Astrocyte (in vitro differentiated cells and primary cell): ENCODE measurements at regions not wholly inside any gene's neighbourhood (a gene's known extent, or its start where the extent isn't known, plus 50 kb on each side); places are given as distances from the start of the nearest gene placed in this dataset.

Source experiments
- DNase-seq: peaks from one replicate; pipeline ENCODE4 v3.0.0-alpha.2; 2010; ENCODE audit warnings: low read depth
- FAIRE-seq: peaks from 2 replicates; lab custom pipeline; 2011; peaks lifted over from hg19 to GRCh38; lab: Jason Lieb, UNC
- H2AFZ ChIP-seq: 2 replicates; pipeline ENCODE4 v1.6.0; 2012; ENCODE audit warnings: low read depth, low read length, inconsistent platforms
- H3K27ac ChIP-seq: 2 replicates; pipeline ENCODE4 v1.5.1; 2011; ENCODE audit warnings: low read depth, low read length, inconsistent platforms
- H3K27me3 ChIP-seq: 2 replicates; pipeline ENCODE4 v1.6.0; 2011; ENCODE audit warnings: low read length, inconsistent platforms; ENCODE audit not compliant: insufficient read depth
- H3K36me3 ChIP-seq: 2 replicates; pipeline ENCODE4 v1.5.1; 2011; ENCODE audit warnings: low read length, inconsistent platforms; ENCODE audit not compliant: insufficient read depth
- H3K4me1 ChIP-seq: 2 replicates; pipeline ENCODE4 v1.5.1; 2011; ENCODE audit warnings: low read length, inconsistent platforms; ENCODE audit not compliant: insufficient read depth
- H3K4me2 ChIP-seq: 2 replicates; pipeline ENCODE4 v1.6.0; 2012; ENCODE audit warnings: low read length, inconsistent platforms
- H3K4me3 ChIP-seq: 2 replicates; pipeline ENCODE4 v1.5.1; 2011; ENCODE audit warnings: low read depth, mild to moderate bottlenecking, low read length, inconsistent platforms; ENCODE audit not compliant: insufficient read depth
- H3K79me2 ChIP-seq: 2 replicates; pipeline ENCODE4 v1.6.0; 2012; ENCODE audit warnings: mild to moderate bottlenecking, low read length, inconsistent platforms; ENCODE audit not compliant: insufficient read depth
- H3K9ac ChIP-seq: 2 replicates; pipeline ENCODE4 v1.6.0; 2012; ENCODE audit warnings: mild to moderate bottlenecking, low read length, inconsistent platforms
- H3K9me3 ChIP-seq: 2 replicates; pipeline ENCODE4 v1.5.1; 2012; ENCODE audit warnings: low read depth, mild to moderate bottlenecking, low read length, inconsistent platforms; ENCODE audit not compliant: insufficient read depth
- H4K20me1 ChIP-seq: 2 replicates; pipeline ENCODE4 v1.6.0; 2012; ENCODE audit warnings: low read length, inconsistent platforms; ENCODE audit not compliant: insufficient read depth
- H3K27ac Mint-ChIP-seq: one replicate; pipeline ENCODE4 v1.8.0; 2021; ENCODE audit warnings: mild to moderate bottlenecking, mixed read lengths; ENCODE audit not compliant: unreplicated experiment
- H3K27me3 Mint-ChIP-seq: one replicate; pipeline ENCODE4 v1.8.0; 2021; ENCODE audit warnings: low read depth, mixed read lengths; ENCODE audit not compliant: unreplicated experiment
- H3K36me3 Mint-ChIP-seq: one replicate; pipeline ENCODE4 v1.8.0; 2021; ENCODE audit warnings: low read depth, mixed read lengths; ENCODE audit not compliant: unreplicated experiment
- H3K4me1 Mint-ChIP-seq: one replicate; pipeline ENCODE4 v1.8.0; 2021; ENCODE audit warnings: low read depth, mixed read lengths; ENCODE audit not compliant: unreplicated experiment
- H3K4me3 Mint-ChIP-seq: one replicate; pipeline ENCODE4 v1.8.0; 2021; ENCODE audit warnings: mild to moderate bottlenecking, moderate library complexity, mixed read lengths; ENCODE audit not compliant: unreplicated experiment
- H3K9me3 Mint-ChIP-seq: one replicate; pipeline ENCODE4 v1.8.0; 2021; ENCODE audit warnings: mild to moderate bottlenecking, mixed read lengths; ENCODE audit not compliant: unreplicated experiment
- CTCF ChIP-seq: IDR thresholded peaks from 2 replicates; pipeline ENCODE4 v1.5.1; 2011; ENCODE audit warnings: low read depth, mild to moderate bottlenecking, inconsistent platforms, low read length, moderate library complexity; ENCODE audit not compliant: insufficient read depth
- EZH2 ChIP-seq: IDR thresholded peaks from 2 replicates; pipeline ENCODE4 v1.6.1; 2012; ENCODE audit warnings: mild to moderate bottlenecking, low read length, inconsistent platforms; ENCODE audit not compliant: insufficient read depth

DNA sequence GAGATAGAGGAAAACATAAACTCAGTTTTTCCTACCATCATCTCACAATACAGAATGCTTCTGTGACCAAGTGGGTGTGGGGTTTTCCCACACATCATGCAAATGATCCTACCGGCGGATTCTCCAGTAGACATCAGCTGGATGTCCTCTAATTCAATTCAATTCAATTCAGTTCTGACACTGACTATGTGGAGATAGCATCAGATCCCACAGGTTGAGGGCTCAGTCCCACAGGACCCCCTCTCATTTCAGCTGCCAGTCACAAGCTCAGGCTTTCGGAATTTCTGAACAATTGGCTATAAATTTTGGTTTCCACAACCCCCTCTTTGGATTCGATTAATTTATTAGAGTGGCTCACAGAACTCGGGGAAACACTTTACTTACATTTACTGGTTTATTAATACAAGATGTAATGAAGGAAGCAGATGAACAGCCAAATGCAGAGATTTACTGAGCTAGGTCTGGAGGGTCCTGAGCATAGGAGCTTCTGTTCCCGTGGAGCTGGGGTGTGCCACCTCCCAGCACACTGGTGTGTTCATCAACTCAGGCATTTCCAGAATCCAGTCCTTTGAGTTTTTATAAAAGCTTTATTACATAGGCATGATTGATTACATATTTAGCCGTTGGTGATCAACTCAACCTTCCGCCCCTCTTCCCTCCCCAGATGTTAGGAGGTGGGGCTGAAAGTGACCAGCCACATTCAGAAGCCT, 350.1 kb downstream of the MYCN start:
- no peak overlapping the region for H3K4me3 Mint-ChIP-seq
- peaks cover 14% of the 10 kb centered on the region for H3K27me3 Mint-ChIP-seq

DNA sequence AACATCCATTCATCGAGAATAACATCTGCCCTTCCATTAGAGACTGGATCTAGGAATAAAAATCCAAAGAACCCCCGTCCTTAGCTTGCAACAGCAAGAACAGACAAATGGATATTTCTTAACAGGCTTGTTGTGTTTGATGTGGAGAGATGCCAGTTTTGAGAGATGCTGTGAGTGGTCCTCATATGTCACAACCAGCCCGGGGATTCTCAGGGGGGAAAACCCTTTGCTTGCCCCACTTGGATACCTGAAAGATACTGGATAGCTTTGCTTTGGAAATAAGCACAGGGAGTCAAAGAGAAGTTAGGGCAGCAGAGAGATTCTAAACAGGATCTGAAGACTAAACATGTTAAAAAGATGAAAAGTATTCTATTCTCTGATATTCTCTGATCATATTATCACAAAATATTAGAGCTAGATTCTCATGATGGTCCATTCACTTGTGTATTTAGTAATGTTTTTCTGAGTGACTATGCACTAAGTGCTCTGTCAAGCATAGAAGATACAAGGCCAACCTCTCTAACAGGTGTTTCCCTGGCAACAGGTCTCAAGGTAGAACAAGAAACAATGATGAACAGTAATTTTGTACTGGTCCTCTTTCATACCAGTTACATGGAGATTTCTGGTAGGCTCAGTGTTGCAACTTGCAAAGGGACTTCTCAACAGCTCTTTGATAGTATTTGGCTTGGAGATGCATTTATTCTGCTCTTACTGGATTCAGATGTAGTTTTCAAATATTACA, 348.2 kb downstream of the MYCN start:
- no peaks in the 10 kb centered on the region for H3K4me1 ChIP-seq
- H4K20me1 ChIP-seq, result no peaks in the 10 kb centered on the region
- no peak for DNase-seq
- no peak for TF ChIP-seq CTCF
- TF ChIP-seq EZH2, result no peak
- Mint-ChIP-seq H3K36me3 (no peaks in the 10 kb centered on the region), H3K9me3 (no peaks in the 10 kb centered on the region), H3K4me1 (no peaks in the 10 kb centered on the region), H3K27ac (no peak overlapping the region), H3K27me3 (peaks cover 23% of the 10 kb centered on the region), H3K4me3 (no peak overlapping the region)
- no peak overlapping the region for H3K9ac ChIP-seq
- no peak for FAIRE-seq
- H2AFZ ChIP-seq, result no peak overlapping the region
- H3K79me2 ChIP-seq, result no peaks in the 10 kb centered on the region
- no peak overlapping the region for H3K4me3 ChIP-seq
- no peaks in the 10 kb centered on the region for H3K36me3 ChIP-seq
- no peaks in the 10 kb centered on the region for H3K9me3 ChIP-seq
- no peaks in the 10 kb centered on the region for H3K27me3 ChIP-seq
- no peak overlapping the region for H3K27ac ChIP-seq
- no peak overlapping the region for H3K4me2 ChIP-seq

More for the DNA sequence above, 350.1 kb downstream of the MYCN start:
- Histone ChIP-seq H4K20me1 (no peaks in the 10 kb centered on the region), H3K4me1 (no peaks in the 10 kb centered on the region), H3K27ac (no peak overlapping the region), H3K4me2 (no peak overlapping the region), H3K36me3 (no peaks in the 10 kb centered on the region), H2AFZ (no peak overlapping the region), H3K9ac (no peak overlapping the region), H3K27me3 (no peaks in the 10 kb centered on the region), H3K4me3 (no peak overlapping the region), H3K79me2 (no peaks in the 10 kb centered on the region), H3K9me3 (no peaks in the 10 kb centered on the region)
- no peaks in the 10 kb centered on the region for H3K4me1 Mint-ChIP-seq
- no peak overlapping the region for H3K27ac Mint-ChIP-seq
- no peaks in the 10 kb centered on the region for H3K36me3 Mint-ChIP-seq
- TF ChIP-seq EZH2, result no peak
- no peak for TF ChIP-seq CTCF
- FAIRE-seq (no peak), DNase-seq (no peak)
- H3K9me3 Mint-ChIP-seq, result no peaks in the 10 kb centered on the region

- Histone ChIP-seq H3K4me3 (no peak overlapping the region), H2AFZ (no peak overlapping the region), H3K4me2 (no peak overlapping the region), H3K4me1 (no peaks in the 10 kb centered on the region), H3K27ac (no peak overlapping the region), H3K36me3 (no peaks in the 10 kb centered on the region), H3K27me3 (no peaks in the 10 kb centered on the region), H3K9ac (no peak overlapping the region), H3K9me3 (no peaks in the 10 kb centered on the region), H3K79me2 (no peaks in the 10 kb centered on the region), H4K20me1 (no peaks in the 10 kb centered on the region)
- no peak overlapping the region for H3K4me3 Mint-ChIP-seq
- no peaks in the 10 kb centered on the region for H3K9me3 Mint-ChIP-seq
- H3K36me3 Mint-ChIP-seq, result no peaks in the 10 kb centered on the region
- no peak overlapping the region for H3K27ac Mint-ChIP-seq
- FAIRE-seq, result no peak
- H3K27me3 Mint-ChIP-seq, result peaks cover 26% of the 10 kb centered on the region
- TF ChIP-seq CTCF (no peak), EZH2 (no peak)
- no peak for DNase-seq
- H3K4me1 Mint-ChIP-seq, result no peaks in the 10 kb centered on the region
Observed at GRCh38 chr2:16287831-16288230, 347.5 kb downstream of the MYCN start.
